Subcutaneous abdominal adipose tissue (tissue), 5 donors: ENCODE measurements at regions not wholly inside any gene's neighbourhood (a gene's known extent, or its start where the extent isn't known, plus 50 kb on each side); places are given as distances from the start of the nearest gene placed in this dataset.
A peak's percentile ranks its signal among the peaks of the same experiment; 100 is the strongest.
"Not testable (repeated sequence)": the region's sequence is repeated elsewhere in the genome, so short reads cannot be mapped to it uniquely, and the experiment has no call there.

Experiments
- H3K27ac ChIP-seq: one replicate; pipeline ENCODE4 v1.7.0; 2013; ENCODE audit warnings: low read depth, mild to moderate bottlenecking, inconsistent platforms, low read length, moderate library complexity
- H3K27me3 ChIP-seq, 5 donors: one replicate each; pipeline ENCODE4 v1.7.0; 2013; ENCODE audit warnings: low read length in 5 of 5, inconsistent platforms in 1 of 5; ENCODE audit not compliant: control insufficient read depth in 5 of 5, insufficient read depth in 4 of 5
- H3K36me3 ChIP-seq, 5 donors: one replicate each; pipeline ENCODE4 v1.7.0; 2013; ENCODE audit warnings: low read length in 5 of 5; ENCODE audit not compliant: control insufficient read depth in 5 of 5, insufficient read depth in 5 of 5
- H3K4me1 ChIP-seq, 5 donors: one replicate each; pipeline ENCODE4 v1.7.0; 2013; ENCODE audit warnings: low read length in 5 of 5, mild to moderate bottlenecking in 3 of 5, moderate library complexity in 1 of 5; ENCODE audit not compliant: control insufficient read depth in 5 of 5, insufficient read depth in 5 of 5
- H3K4me3 ChIP-seq, 5 donors: one replicate each; pipeline ENCODE4 v1.7.0; 2013; ENCODE audit warnings: low read length in 5 of 5, low read depth in 1 of 5
- H3K9ac ChIP-seq, 5 donors: one replicate each; pipeline ENCODE4 v1.7.0; 2013; ENCODE audit warnings: low read length in 5 of 5, mild to moderate bottlenecking in 4 of 5, moderate library complexity in 3 of 5
- H3K9me3 ChIP-seq, 5 donors: one replicate each; pipeline ENCODE4 v1.7.0; 2013; ENCODE audit warnings: low read length in 5 of 5; ENCODE audit not compliant: control insufficient read depth in 5 of 5
- donor health status: healthy.
- donor health status: healthy.
- donor health status: healthy.
- donor health status: healthy.
- donor health status: healthy.

GRCh38 chr20:26057135-26057752 is 360.6 kb upstream of the ZNF337 start:
- H3K27ac ChIP-seq, H3K4me3 ChIP-seq, H3K9ac ChIP-seq, H3K27me3 ChIP-seq, H3K9me3 ChIP-seq, H3K4me1 ChIP-seq, H3K36me3 ChIP-seq: not testable (repeated sequence)

GRCh38 chr20:26025792-26026191 is 329.1 kb upstream of the ZNF337 start:
- H3K9ac ChIP-seq, H3K9me3 ChIP-seq, H3K4me1 ChIP-seq, H3K27ac ChIP-seq, H3K36me3 ChIP-seq, H3K4me3 ChIP-seq, H3K27me3 ChIP-seq: not testable (repeated sequence)

GRCh38 chr20:26010942-26011276 is 314.3 kb upstream of the ZNF337 start:
- H3K4me1 ChIP-seq, H3K9ac ChIP-seq, H3K27ac ChIP-seq, H3K27me3 ChIP-seq, H3K4me3 ChIP-seq, H3K36me3 ChIP-seq, H3K9me3 ChIP-seq: not testable (repeated sequence)

- not testable (repeated sequence) for H3K27me3 ChIP-seq, H3K36me3 ChIP-seq, H3K9me3 ChIP-seq, H3K4me1 ChIP-seq
- Histone ChIP-seq H3K9ac (peak overlapping the region in 4 of 5 donors; percentile 59 to 79 (median 67)), H3K4me3 (peak overlapping the region; percentile 61 to 83 (median 73)), H3K27ac (peak overlapping the region; percentile 80)
Observed at GRCh38 chr20:26010224-26010941, 313.7 kb upstream of the ZNF337 start.

GRCh38 chr20:26009402-26010223 is 313.0 kb upstream of the ZNF337 start:
- peak overlapping the region in 4 of 5 donors; percentile 59 to 79 (median 67) for H3K9ac ChIP-seq
- not testable (repeated sequence) for H3K36me3 ChIP-seq

GRCh38 chr20:26008026-26008425 is 311.4 kb upstream of the ZNF337 start:
- H3K27me3 ChIP-seq, H3K27ac ChIP-seq, H3K9me3 ChIP-seq, H3K9ac ChIP-seq, H3K36me3 ChIP-seq, H3K4me1 ChIP-seq, H3K4me3 ChIP-seq: not testable (repeated sequence)

More at GRCh38 chr20:26009402-26010223, 313.0 kb upstream of the ZNF337 start:
- Histone ChIP-seq H3K4me3 (peak overlapping the region; percentile 61 to 83 (median 73)), H3K27ac (peak overlapping the region; percentile 80)
- H3K9me3 ChIP-seq, H3K4me1 ChIP-seq, H3K27me3 ChIP-seq: not testable (repeated sequence)

GRCh38 chr20:26006164-26006563 is 309.5 kb upstream of the ZNF337 start:
- not testable (repeated sequence) for H3K4me1 ChIP-seq, H3K9ac ChIP-seq, H3K4me3 ChIP-seq, H3K27me3 ChIP-seq, H3K36me3 ChIP-seq, H3K9me3 ChIP-seq, H3K27ac ChIP-seq

- not testable (repeated sequence) for H3K36me3 ChIP-seq, H3K4me1 ChIP-seq, H3K9ac ChIP-seq, H3K9me3 ChIP-seq, H3K4me3 ChIP-seq, H3K27ac ChIP-seq, H3K27me3 ChIP-seq
Observed at GRCh38 chr20:26003959-26004358, 307.3 kb upstream of the ZNF337 start.

- H3K4me3 ChIP-seq, H3K27ac ChIP-seq, H3K27me3 ChIP-seq: not testable (repeated sequence)
Observed at GRCh38 chr20:25997367-25998038, 300.9 kb upstream of the ZNF337 start.

GRCh38 chr20:25992146-25992545 is 295.5 kb upstream of the ZNF337 start:
- Histone ChIP-seq H3K36me3 (no peaks in the 10 kb centered on the region), H3K9ac (no peak overlapping the region), H3K27me3 (peaks cover 0 to 3% (median 0%) of the 10 kb centered on the region in 5 donors), H3K27ac (no peak overlapping the region), H3K9me3 (no peaks in the 10 kb centered on the region), H3K4me3 (no peak overlapping the region), H3K4me1 (peaks cover 0 to 4% (median 4%) of the 10 kb centered on the region in 5 donors)

More at GRCh38 chr20:25997367-25998038, 300.9 kb upstream of the ZNF337 start:
- H3K9ac ChIP-seq, H3K4me1 ChIP-seq, H3K36me3 ChIP-seq, H3K9me3 ChIP-seq: not testable (repeated sequence)
